IMR-90 (cell line): ENCODE measurements at regions not wholly inside any gene's neighbourhood (a gene's known extent, or its start where the extent isn't known, plus 50 kb on each side); places are given as distances from the start of the nearest gene placed in this dataset.
A peak's percentile ranks its signal among the peaks of the same experiment; 100 is the strongest.

ENCODE experiments used
- ATAC-seq: fragments of 200-7000 bp; cut with Tn5 transposase; 2 replicates; pipeline ENCODE4 v1.9.1; 2020; ENCODE audit warnings: low read depth, mild to moderate bottlenecking, moderate library complexity
- BruUV-seq: library from RNA; stranded (reverse); fragments of 400-500 nt; replicated peaks from 2 replicates; lab custom pipeline; 2021; lab: Mats Ljungman, UMichigan
- CTCF ChIA-PET: fragments of 300-600 bp; formaldehyde crosslinking; extraction: SDS; loops from one replicate; lab custom pipeline; 2021; ENCODE audit warnings: antibody characterized with exemption; lab: Yijun Ruan, JAX
- POLR2A ChIA-PET: fragments of 300-600 bp; sonication (Branson Sonifier 250); formaldehyde crosslinking; loops from one replicate; lab custom pipeline; 2022; ENCODE audit warnings: antibody characterized with exemption; ENCODE audit not compliant: unreplicated experiment; lab: Charles Lee
- DNase-seq: peaks from one replicate; pipeline ENCODE4 v3.0.0; 2013
- H2AFZ ChIP-seq: replicated peaks from 2 replicates; pipeline ENCODE3; 2013; ENCODE audit warnings: low read length, mild to moderate bottlenecking; ENCODE audit not compliant: poor library complexity
- H2AK5ac ChIP-seq: 2 replicates; pipeline ENCODE4 v1.6.1; 2013; ENCODE audit warnings: low read depth, low read length, inconsistent platforms
- H2AK9ac ChIP-seq: replicated peaks from 2 replicates; pipeline ENCODE3; 2013; ENCODE audit warnings: mild to moderate bottlenecking, low read depth, low read length, moderate library complexity; ENCODE audit not compliant: poor library complexity
- H2BK120ac ChIP-seq: 2 replicates; pipeline ENCODE4 v1.6.1; 2013; ENCODE audit warnings: low read depth, low read length, inconsistent platforms
- H2BK15ac ChIP-seq: 3 replicates; pipeline ENCODE4 v1.6.1; 2013; ENCODE audit warnings: low read depth, low read length, inconsistent platforms
- H2BK20ac ChIP-seq: 2 replicates; pipeline ENCODE4 v1.6.1; 2013; ENCODE audit warnings: low read depth, mild to moderate bottlenecking, inconsistent platforms, low read length, moderate library complexity
- H2BK5ac ChIP-seq: 2 replicates; pipeline ENCODE4 v1.6.1; 2013; ENCODE audit warnings: mild to moderate bottlenecking, low read depth, low read length, inconsistent platforms; ENCODE audit not compliant: poor library complexity, severe bottlenecking
- H3K14ac ChIP-seq: replicated peaks from 2 replicates; pipeline ENCODE4 v1.6.1; 2013; ENCODE audit warnings: low read depth, low read length, inconsistent platforms
- H3K18ac ChIP-seq: 2 replicates; pipeline ENCODE4 v1.6.1; 2013; ENCODE audit warnings: low read depth, low read length, control low read depth
- H3K23ac ChIP-seq: 2 replicates; pipeline ENCODE4 v1.6.1; 2013; ENCODE audit warnings: low read depth, low read length, inconsistent platforms
- H3K27ac ChIP-seq: 2 replicates; pipeline ENCODE4 v1.5.1; 2013; ENCODE audit warnings: mild to moderate bottlenecking, control low read depth, low read length; ENCODE audit not compliant: insufficient read depth
- H3K27me3 ChIP-seq: 2 replicates; pipeline ENCODE4 v1.6.1; 2013; ENCODE audit warnings: low read length; ENCODE audit not compliant: control insufficient read depth, insufficient read depth
- H3K36me3 ChIP-seq: 2 replicates; pipeline ENCODE4 v1.6.1; 2013; ENCODE audit warnings: low read length, mixed read lengths; ENCODE audit not compliant: control insufficient read depth, insufficient read depth
- H3K4ac ChIP-seq: 2 replicates; pipeline ENCODE4 v1.6.1; 2013; ENCODE audit warnings: low read depth, low read length, inconsistent platforms
- H3K4me1 ChIP-seq: 2 replicates; pipeline ENCODE4 v1.6.1; 2013; ENCODE audit warnings: low read length, mixed read lengths; ENCODE audit not compliant: control insufficient read depth, insufficient read depth
- H3K4me2 ChIP-seq: 2 replicates; pipeline ENCODE4 v1.6.1; 2013; ENCODE audit warnings: low read depth, mild to moderate bottlenecking, control low read depth, low read length, moderate library complexity
- H3K4me3 ChIP-seq: 2 replicates; pipeline ENCODE4 v1.5.1; 2013; ENCODE audit warnings: low read depth, mild to moderate bottlenecking, control low read depth, low read length, moderate library complexity; ENCODE audit not compliant: insufficient read depth
- H3K56ac ChIP-seq: 2 replicates; pipeline ENCODE4 v1.6.1; 2013; ENCODE audit warnings: low read length, inconsistent platforms; ENCODE audit not compliant: insufficient read depth; ENCODE audit errors: extremely low read depth
- H3K79me1 ChIP-seq, 2 experiments: 2 replicates each; pipeline ENCODE4 v1.6.1; 2013; ENCODE audit warnings: low read length in 2 of 2, inconsistent platforms in 1 of 2, low read depth in 1 of 2
- H3K9ac ChIP-seq: 2 replicates; pipeline ENCODE4 v1.6.1; 2013; ENCODE audit warnings: low read depth, low read length, control low read depth
- H3K9me1 ChIP-seq: 2 replicates; pipeline ENCODE4 v1.6.1; 2013; ENCODE audit warnings: low read length, inconsistent platforms; ENCODE audit not compliant: insufficient read depth
- H3K9me3 ChIP-seq: 2 replicates; pipeline ENCODE4 v1.6.1; 2013; ENCODE audit warnings: low read length; ENCODE audit not compliant: control insufficient read depth, insufficient read depth
- H4K20me1 ChIP-seq: 2 replicates; pipeline ENCODE4 v1.6.1; 2013; ENCODE audit warnings: low read length, inconsistent platforms; ENCODE audit not compliant: insufficient read depth
- H4K5ac ChIP-seq: 2 replicates; pipeline ENCODE4 v1.6.1; 2013; ENCODE audit warnings: mild to moderate bottlenecking, low read depth, low read length, control low read depth
- H4K8ac ChIP-seq, 2 experiments: 2 replicates each; pipeline ENCODE4 v1.6.1; 2013; ENCODE audit warnings: low read depth in 2 of 2, low read length in 2 of 2, control low read depth in 1 of 2, inconsistent platforms in 1 of 2
- H4K91ac ChIP-seq: 2 replicates; pipeline ENCODE4 v1.6.1; 2013; ENCODE audit warnings: low read depth, low read length, inconsistent platforms; ENCODE audit not compliant: insufficient read depth
- BHLHE40 ChIP-seq: fragments of 150-350 bp; IDR thresholded peaks from 2 replicates; pipeline ENCODE4 v1.6.1; 2016; ENCODE audit warnings: mild to moderate bottlenecking, low read depth, low read length
- MAFK ChIP-seq: IDR thresholded peaks from 2 replicates; pipeline ENCODE4 v1.6.1; 2012; ENCODE audit warnings: low read depth, low read length, improper control_type of control experiment
- WGBS, 2 experiments: methylation state at CpG; one replicate each; pipeline versions ENCODE4 v1.1.5 to v1.1.7; 2013; ENCODE audit warnings: missing lambda C conversion rate in 2 of 2; ENCODE audit not compliant: insufficient read length in 1 of 2; ENCODE audit errors: extremely low coverage in 2 of 2; 5-methylcytosine and 5-hydroxymethylcytosine counted together
- dilution Hi-C: fragments of 300-500 bp; cut with HindIII; formaldehyde crosslinking; loops from one replicate; pipeline ENCODE4 v1.14.3; 2018; ENCODE audit warnings: low sequenced_read_pairs; ENCODE audit not compliant: unreplicated experiment
- in situ Hi-C: fragments of 300-500 bp; cut with MboI; formaldehyde crosslinking; loops from 3 replicates; pipeline ENCODE4 v1.14.3; 2019; ENCODE audit warnings: low sequenced_read_pairs, inconsistent platforms, mixed read lengths
- intact Hi-C: fragments of 100-400 bp; cut with micrococcal nuclease; formaldehyde crosslinking; loops from 2 replicates; pipeline ENCODE4 v1.10.0; 2022

- H3K14ac ChIP-seq: no peak overlapping the region
- no TSS peak for BruUV-seq
- no peak overlapping the region for H3K18ac ChIP-seq
- in situ Hi-C loops (no loop called here), dilution Hi-C loops (no loop called here), intact Hi-C loops (no loop called here)
- no peak overlapping the region for H2BK5ac ChIP-seq
- H3K36me3 ChIP-seq: no peaks in the 10 kb centered on the region
- no peak overlapping the region for H2BK15ac ChIP-seq
- no peaks in the 10 kb centered on the region for H3K4me1 ChIP-seq
- no peak overlapping the region for H2BK120ac ChIP-seq
- no peak overlapping the region for H3K4ac ChIP-seq
- H2BK20ac ChIP-seq: no peak overlapping the region
- no peak overlapping the region for H3K4me2 ChIP-seq
- H4K20me1 ChIP-seq: no peaks in the 10 kb centered on the region
- no peak overlapping the region for H2AK5ac ChIP-seq
- H3K27me3 ChIP-seq: no peaks in the 10 kb centered on the region; the same call in 1 of the 2 replicates
- DNase-seq (no peak), ATAC-seq (no peak)
- no CpG with 5 or more reads among the region's 4 CpGs for WGBS, 2 experiments
- H3K9ac ChIP-seq: no peak overlapping the region
- H2AFZ ChIP-seq: no peak overlapping the region
- TF ChIP-seq BHLHE40 (no peak), MAFK (peak; percentile 55)
- no peak overlapping the region for H4K8ac ChIP-seq
- no peak overlapping the region for H3K56ac ChIP-seq
- H2AK9ac ChIP-seq: no peak overlapping the region
- H3K79me1 ChIP-seq: no peaks in the 10 kb centered on the region
- no peaks in the 10 kb centered on the region for H3K9me3 ChIP-seq
- H3K23ac ChIP-seq: no peak overlapping the region
- ChIA-PET CTCF (no interaction called here), POLR2A (no interaction called here)
- no peaks in the 10 kb centered on the region for H3K9me1 ChIP-seq
- H3K4me3 ChIP-seq: no peak overlapping the region
- no peak overlapping the region for H4K91ac ChIP-seq
- H4K5ac ChIP-seq: no peak overlapping the region
- H3K27ac ChIP-seq: no peak overlapping the region
Measured at GRCh38 chr3:10644189-10644588, 138.8 kb upstream of the ATP2B2 start.
